GM19372 (cell line): ENCODE measurements at regions not wholly inside any gene's neighbourhood (a gene's known extent, or its start where the extent isn't known, plus 50 kb on each side); places are given as distances from the start of the nearest gene placed in this dataset.

ENCODE experiments used
- ATAC-seq: cut with Tn5 transposase; IDR thresholded peaks from one replicate; pipeline ENCODE4 v1.9.1; 2021; ENCODE audit warnings: mild to moderate bottlenecking, low read depth, moderate library complexity; ENCODE audit not compliant: unreplicated experiment

GRCh38 chr4:176897226-176897625 is 104.5 kb upstream of the VEGFC start:
- no peak for ATAC-seq

- no peak for ATAC-seq
These were observed 106.1 kb upstream of the VEGFC start for GRCh38 chr4:176898791-176899190.

GRCh38 chr4:176902710-176903323 is 110.1 kb upstream of the VEGFC start:
- peak; percentile 90 for ATAC-seq

GRCh38 chr4:176906709-176907108 is 114.0 kb upstream of the VEGFC start:
- no peak for ATAC-seq

- ATAC-seq: no peak
These were observed 117.9 kb upstream of the VEGFC start for GRCh38 chr4:176910646-176911045.

GRCh38 chr4:176919631-176920030 is 126.9 kb upstream of the VEGFC start:
- ATAC-seq: no peak

- ATAC-seq: no peak
These were observed 128.0 kb upstream of the VEGFC start for GRCh38 chr4:176920694-176921093.

GRCh38 chr4:176921256-176921655 is 128.5 kb upstream of the VEGFC start:
- ATAC-seq: no peak

GRCh38 chr4:176924238-176924637 is 131.5 kb upstream of the VEGFC start:
- no peak for ATAC-seq

- no peak for ATAC-seq
These were observed 133.2 kb upstream of the VEGFC start for GRCh38 chr4:176925962-176926361.

- ATAC-seq: no peak
These were observed 134.4 kb upstream of the VEGFC start for GRCh38 chr4:176927117-176927516.

GRCh38 chr4:176927664-176928063 is 134.9 kb upstream of the VEGFC start:
- no peak for ATAC-seq

- no peak for ATAC-seq
These were observed 146.7 kb upstream of the VEGFC start for GRCh38 chr4:176939445-176939844.

GRCh38 chr4:176945334-176945733 is 152.6 kb upstream of the VEGFC start:
- ATAC-seq: no peak

- no peak for ATAC-seq
These were observed 156.3 kb upstream of the VEGFC start for GRCh38 chr4:176949029-176949428.

GRCh38 chr4:176953021-176953420 is 160.3 kb upstream of the VEGFC start:
- no peak for ATAC-seq

- ATAC-seq: no peak
These were observed 164.8 kb upstream of the VEGFC start for GRCh38 chr4:176957353-176958118.

GRCh38 chr4:176959980-176960379 is 167.3 kb upstream of the VEGFC start:
- ATAC-seq: no peak

- ATAC-seq: no peak
These were observed 170.4 kb upstream of the VEGFC start for GRCh38 chr4:176963121-176963520.

GRCh38 chr4:176964116-176964691 is 171.5 kb upstream of the VEGFC start:
- ATAC-seq: no peak

GRCh38 chr4:176967586-176967985 is 174.9 kb upstream of the VEGFC start:
- no peak for ATAC-seq

- no peak for ATAC-seq
These were observed 175.4 kb upstream of the VEGFC start for GRCh38 chr4:176968094-176968493.
